ENCODE measurements at regions not wholly inside any gene's neighbourhood (a gene's known extent, or its start where the extent isn't known, plus 50 kb on each side); places are given as distances from the start of the nearest gene placed in this dataset.

DNA sequence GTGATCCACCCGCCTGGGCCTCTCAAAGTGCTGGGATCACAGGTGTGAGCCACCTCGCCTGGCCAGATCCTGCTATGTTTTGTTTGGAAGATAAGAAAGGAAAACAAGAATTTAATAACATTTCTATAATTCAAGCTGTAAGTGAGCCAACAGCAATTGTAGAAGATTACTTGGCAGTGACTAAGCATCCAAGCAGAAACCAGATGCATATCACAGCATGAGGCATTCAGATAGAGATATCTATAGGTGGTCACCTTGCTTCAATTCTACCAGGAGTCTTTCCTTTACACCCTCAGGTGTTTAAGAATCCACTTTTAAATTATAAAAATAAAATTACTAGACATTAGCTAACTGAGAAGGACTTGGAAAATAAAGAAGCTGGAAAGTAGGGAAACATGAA lies 83.9 kb upstream of the ATF7IP start:
- TF ChIP-seq CTCF (IDR thresholded peaks at IDR 0.05), result no peak

DNA sequence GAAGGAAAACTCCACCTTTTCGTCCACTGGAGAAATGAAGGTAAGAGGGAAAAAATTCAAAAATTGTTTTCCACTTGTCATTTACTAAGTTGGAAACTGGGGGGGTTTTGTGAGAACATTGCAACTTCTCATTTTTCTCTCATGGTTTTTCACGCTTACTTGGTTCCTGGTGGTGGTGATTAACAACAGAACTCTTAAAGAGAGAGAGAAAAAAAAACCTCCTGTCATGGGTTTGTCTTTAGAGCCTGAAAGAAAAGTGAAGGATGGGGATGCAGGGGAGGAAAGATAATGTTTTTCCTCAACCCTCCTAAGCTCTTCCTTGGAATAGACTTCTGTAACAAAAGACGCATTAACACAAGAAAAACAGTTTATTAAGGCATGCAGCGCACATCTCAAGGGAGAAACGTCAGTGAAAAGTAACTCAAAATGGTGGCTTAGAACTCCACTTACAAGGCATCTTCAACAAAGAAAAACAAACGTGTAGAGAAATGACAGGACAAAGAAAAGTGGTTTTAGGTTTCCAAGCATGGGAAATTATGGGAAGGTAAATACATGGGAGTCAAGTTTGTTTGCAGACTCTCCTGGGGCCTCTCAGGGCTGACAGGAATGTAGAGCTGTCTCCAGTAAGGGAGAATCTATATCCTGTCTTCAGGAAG lies 81.9 kb upstream of the ATF7IP start:
- TF ChIP-seq CTCF (IDR thresholded peaks at IDR 0.05), result no peak

- TF ChIP-seq CTCF (IDR thresholded peaks at IDR 0.05), result no peak
Observed at GRCh38 chr12:14284184-14284722, 81.2 kb upstream of the ATF7IP start.

DNA sequence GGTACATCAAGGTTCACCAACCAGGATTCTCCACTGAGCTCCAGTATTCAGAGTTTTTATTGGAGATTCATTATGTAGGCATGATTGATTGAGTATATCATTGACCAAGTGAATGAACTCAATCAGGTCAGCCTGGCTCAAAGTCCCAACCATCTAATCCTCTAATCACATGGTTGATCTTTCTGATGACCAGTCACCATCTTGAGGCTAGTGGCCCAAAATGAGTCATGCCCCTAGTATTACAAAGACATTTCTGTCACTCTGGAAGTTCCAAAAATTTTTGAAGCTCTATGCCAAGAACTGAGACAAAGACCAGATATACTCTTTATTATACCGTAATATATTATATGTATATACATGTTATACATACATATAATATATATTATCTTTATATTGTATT lies 75.9 kb upstream of the ATF7IP start:
- no peak for TF ChIP-seq CTCF (IDR thresholded peaks at IDR 0.05)

- TF ChIP-seq CTCF (IDR thresholded peaks at IDR 0.05), result no peak
Observed at GRCh38 chr12:14290951-14291350, 74.5 kb upstream of the ATF7IP start.

DNA sequence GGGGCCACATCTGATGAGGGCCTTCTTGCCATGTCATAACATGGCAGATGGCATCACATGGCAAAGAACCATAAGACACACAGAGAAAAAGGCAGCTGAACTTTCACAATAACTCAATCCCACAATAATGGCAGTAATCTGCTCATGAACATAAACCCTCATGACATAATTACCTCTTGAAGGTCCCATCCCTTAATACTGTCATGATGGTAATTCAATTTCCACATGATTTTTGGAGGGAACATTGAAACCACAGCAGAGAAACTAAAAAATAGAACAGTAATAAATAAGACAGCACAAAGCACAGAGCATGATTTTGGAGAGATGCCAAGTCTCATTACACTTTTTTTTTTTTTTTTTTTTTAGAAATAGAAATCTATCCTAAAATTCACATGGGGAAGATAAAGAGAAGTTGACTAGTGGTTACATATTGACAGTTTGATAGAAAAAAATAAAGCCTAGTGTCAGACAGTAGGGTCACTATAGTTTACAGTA lies 61.8 kb upstream of the ATF7IP start:
- no peak for TF ChIP-seq CTCF (IDR thresholded peaks at IDR 0.05)

GRCh38 chr12:14307004-14307403 lies 58.5 kb upstream of the ATF7IP start:
- TF ChIP-seq CTCF (IDR thresholded peaks at IDR 0.05), result no peak
